DMS 273 (cell line): ENCODE measurements at regions not wholly inside any gene's neighbourhood (a gene's known extent, or its start where the extent isn't known, plus 50 kb on each side); places are given as distances from the start of the nearest gene placed in this dataset.
A peak's percentile ranks its signal among the peaks of the same experiment; 100 is the strongest.

Experiments
- DNase-seq: peaks from one replicate; lab custom pipeline; 2025; ENCODE audit not compliant: unreplicated experiment; lab: John Stamatoyannopoulos, UW

DNA sequence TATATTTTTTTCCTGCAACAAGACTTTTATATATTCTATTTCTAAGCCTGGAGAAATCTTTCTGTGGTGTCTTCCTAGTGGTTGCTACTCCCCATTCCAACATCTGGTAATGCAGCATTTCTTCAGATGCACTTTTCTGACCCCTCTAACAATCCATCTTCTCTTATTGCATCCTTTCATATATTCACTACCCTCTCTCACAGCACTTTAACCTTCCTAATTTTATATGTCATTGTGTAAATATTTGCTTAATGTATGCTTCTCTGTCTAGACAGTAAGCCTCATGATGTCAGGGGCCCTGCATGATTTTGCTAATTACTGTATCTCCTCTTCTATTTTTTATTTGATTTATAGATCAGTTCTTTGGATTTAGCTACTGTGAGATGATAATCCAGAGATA lies 701.6 kb downstream of the KCNA4 start:
- DNase-seq, result no peak

DNA sequence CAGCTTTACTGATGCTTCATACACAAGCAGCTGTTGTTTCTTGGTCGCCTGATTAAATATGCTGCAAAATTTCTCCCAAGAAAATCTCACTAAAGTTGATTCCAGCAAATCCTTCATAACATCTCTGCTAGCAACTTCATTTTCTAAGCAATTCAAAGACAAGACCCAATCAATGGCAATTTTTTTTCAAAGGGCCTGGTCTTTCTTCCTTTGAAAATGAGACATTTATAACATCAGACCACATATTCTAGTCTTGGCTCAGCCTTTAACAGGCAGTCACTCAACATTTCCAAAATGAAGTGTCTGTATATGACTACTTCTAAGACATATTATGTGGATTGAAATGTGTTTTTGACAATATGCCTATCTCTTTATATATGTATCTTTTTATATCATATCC lies 702.6 kb downstream of the KCNA4 start:
- no peak for DNase-seq

DNA sequence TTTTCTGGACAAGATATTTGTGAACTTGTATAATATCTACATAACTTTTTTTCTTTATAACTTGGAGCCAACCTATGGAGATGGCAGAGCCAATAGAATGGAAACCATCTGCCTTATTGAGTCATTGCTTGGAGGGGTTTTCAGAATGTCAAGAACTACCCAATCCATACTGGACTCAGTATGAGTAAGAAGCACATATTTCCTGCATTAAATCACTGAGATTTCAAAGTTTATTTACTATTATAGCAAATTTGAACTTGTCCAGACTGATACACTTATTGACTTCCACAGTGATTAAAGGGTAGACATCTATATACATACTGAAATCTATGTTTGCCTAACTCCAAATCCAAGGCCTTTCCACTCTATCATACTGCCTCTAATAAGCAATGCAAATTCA lies 704.0 kb downstream of the KCNA4 start:
- DNase-seq, result no peak

- DNase-seq, result no peak
Measured at GRCh38 chr11:29310725-29311342, 706.0 kb downstream of the KCNA4 start.

DNA sequence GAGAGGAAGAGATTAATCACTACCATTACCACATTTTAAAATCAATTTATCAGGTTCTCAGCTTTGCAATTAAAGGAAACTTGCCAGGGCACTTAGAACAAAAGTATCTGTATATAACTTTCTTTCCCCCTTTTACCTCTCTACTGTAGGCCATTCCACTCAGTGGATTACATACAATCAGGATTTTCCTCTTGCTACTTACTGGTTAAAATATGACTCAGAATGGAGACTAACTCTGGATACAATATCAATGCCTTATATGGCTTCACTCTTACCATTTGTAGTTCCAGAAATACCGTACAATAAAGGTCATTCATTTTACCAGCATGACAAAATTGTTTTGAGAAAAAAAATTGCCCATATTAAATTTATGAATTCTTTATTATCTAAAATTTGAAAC lies 706.8 kb downstream of the KCNA4 start:
- DNase-seq, result no peak

GRCh38 chr11:29306527-29306926 lies 710.3 kb downstream of the KCNA4 start:
- no peak for DNase-seq

DNA sequence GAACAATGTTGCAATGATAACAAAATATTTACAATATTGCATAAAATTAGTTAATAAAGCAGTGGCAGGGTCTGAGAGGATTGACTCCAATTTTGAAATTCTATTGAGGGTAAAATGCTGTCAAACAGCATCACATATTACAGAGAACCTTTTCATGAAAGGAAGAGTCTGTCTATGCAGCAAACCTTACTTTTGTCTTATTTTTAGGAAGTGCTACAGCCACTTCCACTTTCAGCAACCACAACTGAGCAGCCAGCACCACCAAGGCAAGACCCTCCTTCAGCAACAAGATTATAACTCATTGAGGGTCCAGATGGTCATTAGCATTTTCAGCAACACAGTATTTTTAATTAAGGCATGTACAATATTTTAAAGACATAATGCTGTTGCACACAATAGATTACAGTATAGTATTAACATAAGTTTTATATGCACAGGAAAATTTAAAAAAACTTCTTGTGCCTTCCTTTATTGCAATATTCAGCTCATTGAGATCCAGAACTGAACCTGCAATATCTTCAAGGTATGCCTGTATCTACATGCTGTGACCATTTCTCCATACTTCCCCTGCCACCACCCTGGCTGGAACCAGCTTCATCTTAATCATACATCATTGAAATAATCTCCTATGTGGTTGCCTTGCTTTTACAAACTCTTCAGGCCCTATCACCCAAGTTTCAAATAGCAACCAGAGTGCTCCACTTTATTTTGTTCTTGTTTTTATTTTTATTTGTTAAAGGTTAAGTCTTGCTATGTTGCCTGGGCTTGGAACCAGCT lies 711.2 kb downstream of the KCNA4 start:
- DNase-seq, result no peak

DNA sequence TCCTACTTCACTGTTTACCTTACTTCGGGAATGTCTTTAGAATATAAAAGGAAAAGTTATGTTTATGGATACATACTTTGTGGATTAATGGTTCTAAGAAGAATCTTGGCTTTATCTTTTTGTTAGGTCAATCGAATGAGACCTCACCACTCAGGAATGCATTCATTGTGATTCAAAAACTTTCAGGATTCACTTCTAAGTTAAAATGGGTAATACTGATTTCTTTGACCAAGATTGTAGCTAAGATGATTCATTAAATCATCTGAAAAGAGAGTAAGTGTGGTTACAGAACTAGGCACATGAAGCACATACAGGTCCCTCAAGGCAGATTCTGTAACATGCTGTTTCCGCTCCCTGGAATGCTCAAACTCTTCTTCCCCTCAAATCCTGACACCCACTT lies 716.4 kb downstream of the KCNA4 start:
- no peak for DNase-seq

- DNase-seq, result no peak
Measured at GRCh38 chr11:29296680-29297079, 720.1 kb downstream of the KCNA4 start.

- peak; percentile 8 for DNase-seq
Measured at GRCh38 chr11:29293825-29294224, 723.0 kb downstream of the KCNA4 start.

GRCh38 chr11:29282088-29282487 lies 734.7 kb downstream of the KCNA4 start:
- DNase-seq, result peak; percentile 23

DNA sequence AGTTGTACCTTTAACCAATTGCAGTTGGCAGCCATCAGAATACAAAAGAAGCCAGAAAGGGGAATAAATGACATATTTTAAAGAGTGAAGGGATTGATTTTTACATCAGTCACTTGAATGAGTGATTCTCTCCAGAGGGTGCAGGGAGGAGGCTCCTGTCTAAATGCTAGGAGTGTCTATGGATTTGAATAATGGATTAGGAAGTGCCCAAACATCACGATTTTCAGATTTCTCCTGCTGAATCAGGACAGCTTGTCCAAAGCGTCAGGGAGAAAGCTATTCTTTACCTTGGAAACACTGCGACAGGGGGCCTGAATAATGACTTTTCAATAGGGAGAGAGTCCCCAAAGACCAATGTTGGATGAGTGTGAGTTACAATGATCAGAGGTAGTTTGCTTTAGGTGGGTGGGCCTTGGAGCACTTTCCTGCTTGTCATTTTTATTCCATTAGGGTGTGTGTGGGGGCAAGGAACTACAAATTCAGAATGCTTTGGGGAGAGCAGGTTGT lies 735.5 kb downstream of the KCNA4 start:
- DNase-seq, result no peak

DNA sequence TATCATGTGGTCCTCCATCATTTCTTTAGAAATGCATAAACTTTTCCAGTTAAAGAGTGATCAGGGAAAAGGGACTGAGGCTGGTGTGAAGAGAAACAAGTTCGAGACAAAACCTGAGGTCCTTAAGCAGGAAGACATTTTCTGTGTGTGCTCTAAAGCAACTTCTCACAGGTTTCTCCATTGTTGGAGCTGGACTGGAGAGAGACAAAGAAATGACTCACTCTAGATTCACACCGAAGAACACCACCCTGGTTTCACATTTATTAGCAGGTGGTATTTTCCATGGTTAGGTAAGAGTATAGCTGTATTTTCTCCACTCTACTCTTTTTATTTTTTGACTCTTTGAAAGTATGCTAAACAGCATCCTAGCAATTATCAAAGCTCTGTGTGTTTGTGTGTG lies 736.4 kb downstream of the KCNA4 start:
- no peak for DNase-seq

DNA sequence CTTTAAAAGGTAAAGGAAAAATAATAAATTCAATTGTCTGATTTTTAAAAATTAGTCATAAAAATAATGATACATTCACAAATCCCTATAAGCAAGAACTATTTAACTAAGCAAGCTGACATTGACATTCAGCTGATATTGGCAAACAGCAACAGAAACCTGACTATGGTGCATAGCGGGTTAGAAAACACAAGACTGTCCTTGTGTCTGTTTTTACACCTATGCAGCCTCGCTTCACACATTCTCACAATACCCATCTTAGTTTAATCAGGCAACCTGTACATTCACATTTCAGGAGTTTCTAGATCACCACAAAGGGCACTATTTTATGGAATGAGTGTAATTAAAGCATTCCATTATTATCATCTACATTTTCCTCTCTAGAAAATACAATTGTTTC lies 737.1 kb downstream of the KCNA4 start:
- DNase-seq, result no peak

DNA sequence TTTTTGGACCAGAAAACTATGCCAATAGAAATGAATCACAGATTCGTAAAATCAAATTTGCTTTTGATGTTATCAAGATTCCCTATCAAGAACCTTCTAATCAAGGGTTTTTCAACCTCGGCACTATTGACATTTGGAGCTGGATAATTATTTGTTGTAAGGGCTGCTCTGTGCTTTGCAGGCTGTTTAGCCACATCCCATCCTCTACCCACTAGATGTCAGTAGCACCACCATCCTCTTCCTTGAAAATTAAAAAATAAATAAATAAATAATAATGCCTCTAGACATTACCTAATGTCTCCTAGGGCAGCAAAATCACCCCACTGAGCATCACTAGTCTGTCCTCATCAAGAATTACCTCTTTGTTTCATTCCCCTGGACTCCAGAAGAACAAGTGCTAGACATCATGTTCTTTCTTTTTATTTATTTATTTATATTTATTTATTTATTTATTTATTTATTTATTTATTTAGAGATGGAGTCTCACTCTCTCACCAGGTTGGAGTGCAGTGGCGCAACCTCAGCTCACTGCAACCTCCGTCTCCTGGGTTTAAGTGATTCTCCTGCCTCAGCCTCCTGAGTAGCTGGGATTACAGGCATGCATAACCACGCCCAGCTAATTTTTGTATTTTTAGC lies 744.7 kb downstream of the KCNA4 start:
- peak; percentile 41 for DNase-seq

DNA sequence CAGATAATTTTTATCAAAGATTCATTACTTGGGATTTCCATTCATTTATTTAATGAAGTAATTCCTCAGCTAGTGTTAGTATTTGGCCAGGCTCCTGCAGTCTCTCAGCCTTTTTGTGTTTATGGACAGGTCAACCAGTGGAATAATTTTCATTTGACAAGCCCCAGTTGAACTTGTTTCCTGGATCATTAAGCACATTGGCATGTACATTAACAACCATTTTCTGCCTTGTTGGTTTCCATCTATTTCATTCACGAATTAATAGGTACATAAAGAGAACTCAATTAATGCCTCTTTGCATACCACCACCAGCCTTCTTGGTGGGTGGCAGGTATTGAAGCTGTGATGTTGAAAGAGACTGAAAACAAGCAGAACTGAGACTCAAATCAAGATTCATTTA lies 745.2 kb downstream of the KCNA4 start:
- no peak for DNase-seq

GRCh38 chr11:29268733-29269132 lies 748.1 kb downstream of the KCNA4 start:
- peak; percentile 65 for DNase-seq

DNA sequence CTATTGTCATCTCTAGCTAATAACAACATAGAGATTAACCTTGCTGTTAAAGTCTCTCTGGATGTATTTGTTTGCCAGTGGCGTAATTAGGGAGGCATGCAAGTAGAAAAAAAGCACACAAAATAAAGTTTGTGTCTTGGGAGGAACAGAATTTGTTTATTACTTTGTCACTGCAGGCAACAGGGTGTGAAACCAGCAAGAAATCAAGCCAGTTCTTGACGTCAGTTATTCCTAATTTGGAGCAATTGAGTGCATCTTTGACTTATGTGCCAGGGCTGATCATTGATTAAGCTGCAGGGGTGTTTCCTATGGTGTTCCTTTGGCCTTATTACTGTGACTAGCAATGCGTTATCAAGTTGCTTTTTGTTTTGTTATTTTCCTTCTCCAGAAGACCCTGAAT lies 751.0 kb downstream of the KCNA4 start:
- no peak for DNase-seq

DNA sequence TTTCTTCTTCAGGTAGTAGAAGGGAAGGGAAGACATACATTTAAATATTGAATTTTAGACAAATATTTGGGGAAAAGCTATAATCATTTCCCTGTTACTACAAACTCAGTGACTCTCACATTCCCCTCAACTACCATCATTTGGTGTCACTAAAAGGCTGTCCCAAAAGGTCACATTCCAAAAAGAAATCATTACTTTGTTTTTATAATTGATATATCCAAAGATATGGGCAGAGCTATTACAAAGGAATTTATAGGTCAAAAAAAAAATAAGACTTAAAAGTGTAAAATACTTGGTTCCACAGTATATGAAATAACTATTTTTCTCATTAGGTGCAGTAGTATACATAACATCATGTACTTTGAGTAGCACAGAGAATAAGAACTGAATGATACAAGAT lies 751.4 kb downstream of the KCNA4 start:
- DNase-seq, result no peak

DNA sequence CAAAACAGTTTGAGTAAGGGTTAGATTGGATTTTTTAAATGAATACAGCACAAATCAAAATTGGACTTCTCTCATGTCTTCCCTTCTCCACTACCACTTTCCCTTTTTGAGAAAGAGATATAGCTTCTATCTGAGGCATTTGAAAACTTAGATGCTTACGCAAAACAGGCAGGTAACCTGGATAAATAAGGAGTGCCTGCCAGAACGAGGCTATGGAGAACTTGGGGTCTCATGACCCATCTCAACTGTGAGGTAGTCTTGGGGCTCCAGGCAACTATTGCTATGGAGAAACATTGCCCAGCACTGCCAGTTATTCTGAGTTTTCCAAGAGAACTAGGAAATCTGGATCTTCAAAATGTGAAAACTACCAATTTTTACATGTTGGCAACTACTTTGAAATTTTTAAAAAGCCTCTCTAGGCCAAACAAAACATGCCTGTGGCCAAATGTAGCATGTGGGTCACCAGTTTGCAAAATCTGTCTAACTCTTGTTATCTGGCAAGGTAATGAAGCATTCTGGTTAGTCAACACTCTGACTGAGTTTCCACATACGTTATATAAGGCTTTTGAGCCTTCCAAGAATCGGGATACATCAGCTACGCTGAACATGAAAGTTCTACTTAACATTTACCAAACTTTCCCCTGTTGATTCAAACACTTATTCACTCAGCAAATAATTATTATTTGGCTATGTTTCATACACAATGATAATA lies 752.7 kb downstream of the KCNA4 start:
- DNase-seq, result no peak

DNA sequence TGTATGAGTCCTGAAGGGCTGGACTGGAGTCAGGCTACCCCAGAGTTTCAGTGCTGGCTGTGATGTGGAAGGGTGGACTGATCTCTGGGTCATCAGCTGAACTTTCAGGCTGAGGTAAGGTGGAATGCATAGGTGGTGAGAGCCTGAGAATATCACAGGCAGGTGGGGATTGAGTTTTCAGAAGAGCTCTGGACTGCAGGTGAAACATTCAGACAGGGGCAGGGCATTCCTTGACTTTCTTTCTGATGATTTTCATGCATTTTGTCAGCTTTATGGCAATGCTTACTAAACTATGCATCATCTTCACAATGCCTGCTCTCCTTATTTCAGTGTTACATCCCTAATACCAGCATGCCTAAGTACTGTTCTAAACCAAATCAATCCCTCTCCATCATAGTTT lies 755.0 kb downstream of the KCNA4 start:
- no peak for DNase-seq
